Heart left ventricle (tissue), 13 donors: ENCODE measurements at regions not wholly inside any gene's neighbourhood (a gene's known extent, or its start where the extent isn't known, plus 50 kb on each side); places are given as distances from the start of the nearest gene placed in this dataset.

ENCODE experiments used
- CTCF ChIP-seq, 12 donors: fragments of 200-600 bp; sonication (generic) in 4 of 12; IDR thresholded peaks; one replicate each; pipeline versions ENCODE4 v1.5.0 to v1.8.0; 2018 to 2022; ENCODE audit warnings: antibody characterized with exemption in 12 of 12, mild to moderate bottlenecking in 5 of 12
- POLR2A ChIP-seq, 2 donors: fragments of 450-650 bp; IDR thresholded peaks; one replicate each; pipeline ENCODE4 v1.6.1; 2017; ENCODE audit warnings: antibody characterized with exemption in 2 of 2, mild to moderate bottlenecking in 2 of 2, moderate library complexity in 2 of 2
- donor health status: ischemic (EF 13 %, LVEDD 7.1; RV severe dilation, severe dysfunction).
- donor health status: DM: no; HTN: yes; CAD: no.
- donor health status: DM: no; HTN: no; CAD: no.
- donor health status: ischemic (EF 25% LVEDD 6.9; RV normal size, moderate dysfunction).
- donor health status: ischemic (EF 25% LVEDD 5.7; RV mildly dilated, moderate dysfunction).
- donor health status: ischemic (EF 35%, LVEDD 5.7; RV mildly dilated, moderate dysfunction).
- donor health status: nonischemic (EF 11% LVEDD 7.7; RV severe dilation, severe dysfunction).
- donor health status: DM: yes; HTN: yes; CAD: no.
- donor health status: PGD.
- donor health status: ischemic (EF 29% LVEDD 5.4; RV normal size, mild dysfunction).
- donor health status: nonischemic (EF 23%, LVEDD 6.1; RV moderate dilation, normal function).

- TF ChIP-seq CTCF (IDR thresholded peaks at IDR 0.05), result no peak
- no peak for TF ChIP-seq POLR2A (IDR thresholded peaks at IDR 0.05)
These were observed 94.1 kb upstream of the VPREB1 start for GRCh38 chr22:22150457-22150856.
